ENCODE measurements at regions not wholly inside any gene's neighbourhood (a gene's known extent, or its start where the extent isn't known, plus 50 kb on each side); places are given as distances from the start of the nearest gene placed in this dataset.

DNA sequence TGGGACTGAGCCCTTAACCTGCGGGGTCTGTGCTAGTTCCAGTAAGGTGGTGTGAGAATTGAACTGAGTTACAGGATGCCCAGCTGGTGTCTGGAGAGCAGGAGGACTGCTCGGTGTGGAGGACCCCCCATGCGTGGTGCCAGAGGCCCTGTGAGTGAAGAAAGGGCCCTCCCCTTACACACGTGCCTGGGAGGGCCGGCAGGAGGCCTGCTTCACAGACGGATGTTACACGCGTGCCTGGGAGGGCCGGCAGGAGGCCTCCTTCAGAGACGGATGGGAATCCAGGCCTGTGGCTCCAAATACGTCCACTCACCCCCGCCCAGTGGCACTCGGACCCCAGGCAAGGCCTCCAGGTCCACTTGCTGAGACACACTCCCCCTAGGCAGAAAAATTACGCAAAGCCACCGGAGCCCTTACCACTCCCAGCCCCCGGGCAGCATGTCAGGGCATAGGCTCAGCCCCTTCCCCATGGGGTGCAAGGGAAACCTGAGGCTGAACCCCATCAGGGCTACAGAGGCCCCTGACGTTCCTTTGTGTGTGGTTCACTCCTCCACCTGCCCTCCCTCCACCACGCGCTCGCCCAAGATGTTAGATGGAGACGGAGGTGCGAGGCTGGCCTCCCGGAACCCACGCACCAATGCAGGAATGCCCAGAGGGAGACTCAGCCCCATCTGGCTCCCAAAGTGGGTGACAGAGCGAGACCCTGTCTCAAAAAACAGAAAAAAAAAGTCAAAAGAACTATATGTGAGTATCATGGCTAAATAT, 227.8 kb downstream of the BRD1 start:
- Histone ChIP-seq H3K9ac (ENCODE audit: low read length) (no peak overlapping the region), H3K27ac (ENCODE audit: low read length) (no peak overlapping the region), H3K36me3 (ENCODE audit: insufficient read depth, low read length) (peaks cover 42% of the 10 kb centered on the region), H3K79me2 (ENCODE audit: low read length) (peaks cover 94% of the 10 kb centered on the region), H3K9me3 (ENCODE audit: low read length) (no peaks in the 10 kb centered on the region), H3K9me2 (replicated peaks; ENCODE audit: insufficient read depth, low read length) (no peaks in the 10 kb centered on the region), H3K4me2 (ENCODE audit: low read depth, low read length, poor library complexity, severe bottlenecking) (no peak overlapping the region), H2AFZ (ENCODE audit: low read length) (no peak overlapping the region), H4K20me1 (ENCODE audit: insufficient read depth, low read depth, low read length) (0 out of 2 replicates have a peak, but pooled peaks cover 4% of the 10 kb centered on the region), H3K27me3 (ENCODE audit: low read length) (no peaks in the 10 kb centered on the region), H3K4me3 (ENCODE audit: low read length) (no peak overlapping the region), H3K4me1 (ENCODE audit: low read length) (no peaks in the 10 kb centered on the region)
- DNase-seq = no peak

- H3K9me3 ChIP-seq (ENCODE audit: low read length) = no peaks in the 10 kb centered on the region
- DNase-seq = no peak
- no peaks in the 10 kb centered on the region for H3K27me3 ChIP-seq (ENCODE audit: low read length)
- no peak overlapping the region for H3K4me3 ChIP-seq (ENCODE audit: low read length)
- peaks cover 94% of the 10 kb centered on the region for H3K79me2 ChIP-seq (ENCODE audit: low read length)
- 0 out of 2 replicates have a peak, but pooled peaks cover 4% of the 10 kb centered on the region for H4K20me1 ChIP-seq (ENCODE audit: insufficient read depth, low read depth, low read length)
- H3K9ac ChIP-seq (ENCODE audit: low read length) = no peak overlapping the region
- H3K27ac ChIP-seq (ENCODE audit: low read length) = no peak overlapping the region
- no peaks in the 10 kb centered on the region for H3K9me2 ChIP-seq (replicated peaks; ENCODE audit: insufficient read depth, low read length)
- no peak overlapping the region for H3K4me2 ChIP-seq (ENCODE audit: low read depth, low read length, poor library complexity, severe bottlenecking)
- peaks cover 43% of the 10 kb centered on the region for H3K36me3 ChIP-seq (ENCODE audit: insufficient read depth, low read length)
- H3K4me1 ChIP-seq (ENCODE audit: low read length) = no peaks in the 10 kb centered on the region
- no peak overlapping the region for H2AFZ ChIP-seq (ENCODE audit: low read length)
Observed at GRCh38 chr22:49599039-49599438, 228.6 kb downstream of the BRD1 start.

DNA sequence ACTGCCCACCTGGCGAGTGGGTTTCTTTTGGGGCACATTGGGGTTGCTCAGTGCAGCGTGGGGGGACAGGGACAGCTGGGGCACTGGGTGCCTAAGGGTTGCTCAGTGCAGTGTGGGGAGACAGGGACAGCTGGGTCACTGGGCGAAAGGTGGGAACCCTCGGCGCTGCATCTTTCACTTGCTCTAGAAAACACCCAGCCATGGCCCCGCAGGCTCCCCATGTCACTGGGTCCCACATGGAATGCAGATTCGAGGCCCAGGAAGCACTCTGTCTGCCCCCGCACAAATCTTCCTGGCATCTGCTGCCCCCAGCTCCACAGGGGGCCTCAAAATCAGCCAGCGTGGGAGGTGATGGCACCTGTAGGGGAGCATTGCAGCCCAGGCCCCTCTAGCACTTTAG, 229.3 kb downstream of the BRD1 start:
- Histone ChIP-seq H3K4me2 (ENCODE audit: low read depth, low read length, poor library complexity, severe bottlenecking) (no peak overlapping the region), H3K4me1 (ENCODE audit: low read length) (no peaks in the 10 kb centered on the region), H4K20me1 (ENCODE audit: insufficient read depth, low read depth, low read length) (0 out of 2 replicates have a peak, but pooled peaks cover 4% of the 10 kb centered on the region), H2AFZ (ENCODE audit: low read length) (no peak overlapping the region), H3K4me3 (ENCODE audit: low read length) (no peak overlapping the region), H3K36me3 (ENCODE audit: insufficient read depth, low read length) (peaks cover 36% of the 10 kb centered on the region), H3K9me3 (ENCODE audit: low read length) (no peaks in the 10 kb centered on the region), H3K9ac (ENCODE audit: low read length) (no peak overlapping the region), H3K9me2 (replicated peaks; ENCODE audit: insufficient read depth, low read length) (no peaks in the 10 kb centered on the region), H3K79me2 (ENCODE audit: low read length) (peaks cover 94% of the 10 kb centered on the region), H3K27me3 (ENCODE audit: low read length) (no peaks in the 10 kb centered on the region), H3K27ac (ENCODE audit: low read length) (no peak overlapping the region)
- no peak for DNase-seq

DNA sequence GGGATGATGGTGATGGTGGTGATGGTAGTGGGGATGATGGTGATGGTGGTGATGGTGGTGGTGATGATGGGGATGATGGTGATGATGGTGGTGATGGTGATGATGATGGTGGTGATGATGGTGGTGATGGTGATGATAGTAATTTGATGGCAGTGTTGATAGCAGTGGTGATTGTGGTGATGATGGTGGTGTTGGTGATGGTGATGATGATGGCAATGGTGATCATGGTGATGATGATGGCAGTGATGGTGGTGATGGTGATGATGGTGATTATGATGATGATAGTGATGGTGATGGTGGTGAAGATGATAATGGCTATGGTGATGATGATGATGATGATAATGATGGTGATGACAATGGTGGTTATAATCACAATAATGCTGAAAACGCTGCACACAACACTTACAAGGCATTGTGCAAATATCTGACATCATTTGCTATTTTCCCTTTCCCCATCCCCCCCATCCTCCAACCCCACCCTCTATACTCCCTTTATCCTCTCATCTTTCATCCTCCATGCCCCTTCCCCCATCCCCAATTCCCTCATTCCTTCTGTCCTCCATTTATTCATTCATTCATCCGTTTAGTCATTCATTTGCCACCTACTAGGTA, 230.1 kb downstream of the BRD1 start:
- H3K4me1 ChIP-seq (ENCODE audit: low read length) = no peaks in the 10 kb centered on the region
- H3K9me2 ChIP-seq (replicated peaks; ENCODE audit: insufficient read depth, low read length) = no peaks in the 10 kb centered on the region
- H4K20me1 ChIP-seq (ENCODE audit: insufficient read depth, low read depth, low read length) = 0 out of 2 replicates have a peak, but pooled peaks cover 4% of the 10 kb centered on the region
- H3K9me3 ChIP-seq (ENCODE audit: low read length) = no peaks in the 10 kb centered on the region
- H3K27ac ChIP-seq (ENCODE audit: low read length) = no peak overlapping the region
- H3K9ac ChIP-seq (ENCODE audit: low read length) = no peak overlapping the region
- no peak overlapping the region for H3K4me3 ChIP-seq (ENCODE audit: low read length)
- no peak for DNase-seq
- H2AFZ ChIP-seq (ENCODE audit: low read length) = no peak overlapping the region
- H3K79me2 ChIP-seq (ENCODE audit: low read length) = peaks cover 94% of the 10 kb centered on the region
- no peaks in the 10 kb centered on the region for H3K27me3 ChIP-seq (ENCODE audit: low read length)
- H3K36me3 ChIP-seq (ENCODE audit: insufficient read depth, low read length) = peaks cover 30% of the 10 kb centered on the region
- H3K4me2 ChIP-seq (ENCODE audit: low read depth, low read length, poor library complexity, severe bottlenecking) = no peak overlapping the region

DNA sequence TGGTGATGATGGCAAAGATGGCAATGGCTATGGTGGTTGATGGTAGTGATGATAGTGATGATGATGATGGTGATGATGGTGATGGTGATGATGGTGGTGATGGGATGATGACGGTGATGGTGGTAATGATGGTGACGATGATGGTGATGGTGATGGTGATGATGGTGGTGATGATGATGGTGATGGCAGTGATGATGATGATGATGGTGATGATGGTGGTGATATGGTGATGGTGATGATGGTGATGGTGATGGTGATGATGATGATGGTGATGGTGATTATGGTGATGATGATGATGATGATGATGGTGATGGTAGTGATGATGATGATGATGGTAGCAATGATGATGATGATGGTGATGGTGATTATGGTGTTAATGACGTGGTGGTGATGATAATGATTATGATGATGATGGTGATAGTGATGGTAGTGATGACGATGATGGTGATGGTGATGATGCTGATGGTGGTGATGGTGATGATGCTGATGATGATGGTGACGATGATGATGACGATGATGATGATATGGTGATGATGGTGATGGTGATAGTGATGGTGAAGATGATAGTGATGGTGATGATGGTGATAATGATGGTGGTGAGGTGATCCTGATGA, 232.1 kb downstream of the BRD1 start:
- Histone ChIP-seq H4K20me1 (ENCODE audit: insufficient read depth, low read depth, low read length) (peaks cover 4% of the 10 kb centered on the region; the same call in 1 of the 2 replicates), H3K9me3 (ENCODE audit: low read length) (no peaks in the 10 kb centered on the region), H3K4me2 (ENCODE audit: low read depth, low read length, poor library complexity, severe bottlenecking) (no peak overlapping the region), H3K79me2 (ENCODE audit: low read length) (peaks cover 95% of the 10 kb centered on the region), H3K9me2 (replicated peaks; ENCODE audit: insufficient read depth, low read length) (no peaks in the 10 kb centered on the region), H3K9ac (ENCODE audit: low read length) (no peak overlapping the region), H3K27ac (ENCODE audit: low read length) (no peak overlapping the region), H2AFZ (ENCODE audit: low read length) (no peak overlapping the region), H3K4me3 (ENCODE audit: low read length) (no peak overlapping the region), H3K4me1 (ENCODE audit: low read length) (no peaks in the 10 kb centered on the region), H3K27me3 (ENCODE audit: low read length) (no peaks in the 10 kb centered on the region), H3K36me3 (ENCODE audit: insufficient read depth, low read length) (peaks cover 30% of the 10 kb centered on the region)
- no peak for DNase-seq

DNA sequence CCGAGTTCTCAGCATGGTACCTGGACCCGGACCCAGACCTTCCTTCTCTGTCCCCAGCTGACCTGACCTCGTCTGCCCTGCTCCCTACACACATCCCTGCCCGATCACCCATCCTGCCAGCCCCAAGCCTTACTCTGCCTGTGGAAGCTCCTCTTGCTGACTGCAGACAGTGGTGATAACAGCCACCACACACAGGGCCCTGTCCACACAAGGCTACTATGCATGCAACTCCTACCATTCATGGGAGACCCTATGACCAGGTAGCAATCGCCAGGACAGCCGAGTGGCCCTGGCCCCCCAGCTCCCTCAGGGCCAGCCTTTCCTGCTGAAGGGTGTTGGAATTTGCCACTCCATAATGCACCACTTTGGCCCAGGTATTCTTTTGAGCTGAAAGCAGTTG, 233.6 kb downstream of the BRD1 start:
- peaks cover 30% of the 10 kb centered on the region for H3K36me3 ChIP-seq (ENCODE audit: insufficient read depth, low read length)
- no peak overlapping the region for H3K9ac ChIP-seq (ENCODE audit: low read length)
- H3K4me2 ChIP-seq (ENCODE audit: low read depth, low read length, poor library complexity, severe bottlenecking) = no peak overlapping the region
- H3K27ac ChIP-seq (ENCODE audit: low read length) = no peak overlapping the region
- no peak overlapping the region for H3K4me3 ChIP-seq (ENCODE audit: low read length)
- H3K79me2 ChIP-seq (ENCODE audit: low read length) = peaks cover 93% of the 10 kb centered on the region
- no peak overlapping the region for H2AFZ ChIP-seq (ENCODE audit: low read length)
- no peaks in the 10 kb centered on the region for H3K4me1 ChIP-seq (ENCODE audit: low read length)
- no peaks in the 10 kb centered on the region for H3K9me3 ChIP-seq (ENCODE audit: low read length)
- H3K27me3 ChIP-seq (ENCODE audit: low read length) = no peaks in the 10 kb centered on the region
- H3K9me2 ChIP-seq (replicated peaks; ENCODE audit: insufficient read depth, low read length) = no peaks in the 10 kb centered on the region
- DNase-seq = no peak
- no peaks in the 10 kb centered on the region; the same call in 1 of the 2 replicates for H4K20me1 ChIP-seq (ENCODE audit: insufficient read depth, low read depth, low read length)

DNA sequence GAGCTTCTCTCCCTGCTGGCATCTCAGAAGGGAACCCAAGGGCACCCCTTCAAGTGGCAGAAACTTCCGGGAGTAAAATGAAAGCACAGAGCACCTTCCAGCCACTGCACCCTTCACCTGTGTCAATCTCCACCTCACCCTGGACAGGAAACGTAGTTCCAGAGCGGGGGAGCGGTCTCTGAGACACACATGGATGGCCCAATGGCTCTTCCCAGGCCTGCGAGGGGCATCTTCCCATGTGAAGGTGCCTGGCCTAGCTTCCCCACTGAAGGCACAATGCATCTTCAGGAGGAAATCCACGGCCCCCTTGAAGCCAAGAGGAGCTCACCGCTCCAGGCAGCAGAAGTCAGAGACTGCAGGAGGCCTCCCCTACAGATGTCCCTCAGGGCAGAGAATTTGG, 234.2 kb downstream of the BRD1 start:
- no peak for DNase-seq
- no peak overlapping the region for H3K4me2 ChIP-seq (ENCODE audit: low read depth, low read length, poor library complexity, severe bottlenecking)
- H3K27ac ChIP-seq (ENCODE audit: low read length) = no peak overlapping the region
- no peaks in the 10 kb centered on the region; the same call in 1 of the 2 replicates for H4K20me1 ChIP-seq (ENCODE audit: insufficient read depth, low read depth, low read length)
- no peak overlapping the region for H2AFZ ChIP-seq (ENCODE audit: low read length)
- no peaks in the 10 kb centered on the region for H3K27me3 ChIP-seq (ENCODE audit: low read length)
- H3K4me1 ChIP-seq (ENCODE audit: low read length) = no peaks in the 10 kb centered on the region
- no peaks in the 10 kb centered on the region for H3K9me2 ChIP-seq (replicated peaks; ENCODE audit: insufficient read depth, low read length)
- H3K4me3 ChIP-seq (ENCODE audit: low read length) = no peak overlapping the region
- H3K9ac ChIP-seq (ENCODE audit: low read length) = no peak overlapping the region
- H3K36me3 ChIP-seq (ENCODE audit: insufficient read depth, low read length) = peaks cover 30% of the 10 kb centered on the region
- no peaks in the 10 kb centered on the region for H3K9me3 ChIP-seq (ENCODE audit: low read length)
- peaks cover 95% of the 10 kb centered on the region for H3K79me2 ChIP-seq (ENCODE audit: low read length)

DNA sequence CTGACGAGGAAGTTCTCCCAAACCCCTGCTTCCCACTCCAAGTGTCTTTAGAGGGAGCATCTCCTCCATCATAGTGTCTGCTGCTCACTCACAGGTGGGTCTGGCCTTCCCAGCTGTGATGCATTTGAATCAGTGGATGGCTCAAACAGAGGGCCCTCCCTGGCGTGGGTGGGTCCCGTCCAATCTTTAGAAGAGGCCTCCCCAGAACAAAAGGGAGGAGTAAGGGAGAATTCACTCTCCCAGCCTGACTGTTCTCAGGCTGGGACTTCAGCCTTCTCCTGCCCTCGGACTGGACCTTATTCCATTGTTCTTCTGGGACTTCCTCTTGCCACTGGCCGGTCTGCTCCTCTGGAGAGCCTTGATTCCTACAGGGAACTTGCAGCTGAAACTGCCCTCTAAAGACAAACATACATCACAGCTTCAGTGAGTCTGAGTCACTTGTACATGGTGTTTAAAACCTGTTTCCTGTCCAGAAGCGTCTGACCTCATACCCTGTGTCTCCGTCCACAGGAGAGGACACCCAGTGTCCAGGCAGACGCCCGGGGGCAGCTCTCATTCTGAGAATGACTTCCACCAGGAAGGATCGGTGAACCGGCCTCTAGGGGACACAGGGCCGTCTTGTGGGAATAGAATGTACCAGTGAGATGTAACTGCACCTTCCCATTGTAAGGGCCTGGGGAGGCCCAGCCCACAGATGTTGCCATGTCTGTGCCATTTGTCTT, 234.7 kb downstream of the BRD1 start:
- H3K27me3 ChIP-seq (ENCODE audit: low read length) = no peaks in the 10 kb centered on the region
- H2AFZ ChIP-seq (ENCODE audit: low read length) = no peak overlapping the region
- H3K4me1 ChIP-seq (ENCODE audit: low read length) = no peaks in the 10 kb centered on the region
- peaks cover 96% of the 10 kb centered on the region for H3K79me2 ChIP-seq (ENCODE audit: low read length)
- H3K9ac ChIP-seq (ENCODE audit: low read length) = no peak overlapping the region
- no peak overlapping the region for H3K4me3 ChIP-seq (ENCODE audit: low read length)
- no peak for DNase-seq
- H4K20me1 ChIP-seq (ENCODE audit: insufficient read depth, low read depth, low read length) = no peaks in the 10 kb centered on the region; the same call in 1 of the 2 replicates
- no peaks in the 10 kb centered on the region for H3K9me3 ChIP-seq (ENCODE audit: low read length)
- peaks cover 30% of the 10 kb centered on the region for H3K36me3 ChIP-seq (ENCODE audit: insufficient read depth, low read length)
- no peak overlapping the region for H3K4me2 ChIP-seq (ENCODE audit: low read depth, low read length, poor library complexity, severe bottlenecking)
- H3K9me2 ChIP-seq (replicated peaks; ENCODE audit: insufficient read depth, low read length) = no peaks in the 10 kb centered on the region
- no peak overlapping the region for H3K27ac ChIP-seq (ENCODE audit: low read length)

All from Karpas-422 (cell line).